NT2/D1 (cell line): ENCODE measurements at regions not wholly inside any gene's neighbourhood (a gene's known extent, or its start where the extent isn't known, plus 50 kb on each side); places are given as distances from the start of the nearest gene placed in this dataset.

Experiments used
- DNase-seq: peaks from one replicate; pipeline ENCODE4 v3.0.0-alpha.2; 2011; ENCODE audit warnings: low read depth, low spot score
- H3K27me3 ChIP-seq: 2 replicates; pipeline ENCODE4 v1.6.0; 2011; ENCODE audit warnings: mild to moderate bottlenecking; ENCODE audit not compliant: insufficient read length, insufficient read depth
- H3K36me3 ChIP-seq: 2 replicates; pipeline ENCODE4 v1.6.1; 2011; ENCODE audit warnings: mild to moderate bottlenecking, low read length, mixed read lengths; ENCODE audit not compliant: insufficient read depth, insufficient read length
- H3K4me1 ChIP-seq: 2 replicates; pipeline ENCODE4 v1.5.1; 2011; ENCODE audit not compliant: insufficient read depth, insufficient read length
- H3K4me3 ChIP-seq: 2 replicates; pipeline ENCODE4 v1.5.1; 2011; ENCODE audit warnings: low read depth; ENCODE audit not compliant: insufficient read length
- H3K9ac ChIP-seq: 2 replicates; pipeline ENCODE4 v1.6.0; 2011; ENCODE audit warnings: low read depth; ENCODE audit not compliant: insufficient read length
- H3K9me3 ChIP-seq: 2 replicates; pipeline ENCODE4 v1.5.1; 2011; ENCODE audit warnings: mild to moderate bottlenecking, low read length; ENCODE audit not compliant: insufficient read depth
- SUZ12 ChIP-seq: IDR thresholded peaks from 2 replicates; pipeline ENCODE4 v1.6.1; 2011; ENCODE audit not compliant: insufficient read length, insufficient read depth; ENCODE audit errors: extremely low read depth
- YY1 ChIP-seq: IDR thresholded peaks from 2 replicates; pipeline ENCODE4 v1.6.1; 2011; ENCODE audit not compliant: insufficient read length, insufficient read depth
- ZNF274 ChIP-seq: IDR thresholded peaks from 2 replicates; pipeline ENCODE4 v1.6.1; 2011; ENCODE audit warnings: mild to moderate bottlenecking, low read depth, low read length

DNA sequence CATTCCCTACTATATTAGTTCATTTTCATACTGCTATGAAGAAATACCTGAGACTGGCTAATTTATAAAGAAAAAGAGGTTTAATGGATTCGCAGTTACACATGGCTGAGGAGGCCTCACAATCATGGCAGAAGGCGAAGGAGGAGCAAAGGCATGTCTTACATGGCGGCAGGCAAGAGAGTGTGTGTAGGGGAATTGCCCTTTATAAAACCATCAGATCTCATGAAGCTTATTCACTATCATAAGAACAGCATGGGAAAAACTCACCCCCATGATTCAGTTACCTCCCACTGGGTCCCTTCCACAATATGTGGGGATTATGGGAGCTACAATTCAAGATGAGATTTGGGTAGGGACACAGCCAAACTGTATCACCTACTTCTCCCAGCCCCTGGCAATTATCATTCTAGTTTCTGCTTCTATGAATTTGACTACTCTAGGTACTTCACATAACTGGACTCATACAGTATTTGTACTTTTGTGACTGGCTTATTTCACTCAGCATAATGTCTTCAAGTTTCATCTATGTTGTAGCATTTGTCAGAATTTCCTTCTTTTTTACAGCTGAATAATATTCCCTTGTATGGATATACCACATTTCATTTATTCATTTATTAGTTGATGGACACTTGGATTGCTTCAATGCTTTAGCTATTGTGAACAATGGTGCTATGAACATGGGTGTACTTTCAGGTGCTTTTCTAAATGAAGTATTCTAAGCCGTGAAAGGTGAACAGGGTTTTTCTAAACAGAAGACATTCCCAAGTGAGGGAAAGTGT is 219.5 kb upstream of the NUDT4 start:
- no peak for DNase-seq
- Histone ChIP-seq H3K9me3 (peaks cover 3% of the 10 kb centered on the region; the same call in 1 of the 2 replicates), H3K9ac (no peak overlapping the region), H3K27me3 (no peaks in the 10 kb centered on the region), H3K36me3 (no peaks in the 10 kb centered on the region), H3K4me3 (no peak overlapping the region), H3K4me1 (no peaks in the 10 kb centered on the region)
- TF ChIP-seq ZNF274 = no peak

DNA sequence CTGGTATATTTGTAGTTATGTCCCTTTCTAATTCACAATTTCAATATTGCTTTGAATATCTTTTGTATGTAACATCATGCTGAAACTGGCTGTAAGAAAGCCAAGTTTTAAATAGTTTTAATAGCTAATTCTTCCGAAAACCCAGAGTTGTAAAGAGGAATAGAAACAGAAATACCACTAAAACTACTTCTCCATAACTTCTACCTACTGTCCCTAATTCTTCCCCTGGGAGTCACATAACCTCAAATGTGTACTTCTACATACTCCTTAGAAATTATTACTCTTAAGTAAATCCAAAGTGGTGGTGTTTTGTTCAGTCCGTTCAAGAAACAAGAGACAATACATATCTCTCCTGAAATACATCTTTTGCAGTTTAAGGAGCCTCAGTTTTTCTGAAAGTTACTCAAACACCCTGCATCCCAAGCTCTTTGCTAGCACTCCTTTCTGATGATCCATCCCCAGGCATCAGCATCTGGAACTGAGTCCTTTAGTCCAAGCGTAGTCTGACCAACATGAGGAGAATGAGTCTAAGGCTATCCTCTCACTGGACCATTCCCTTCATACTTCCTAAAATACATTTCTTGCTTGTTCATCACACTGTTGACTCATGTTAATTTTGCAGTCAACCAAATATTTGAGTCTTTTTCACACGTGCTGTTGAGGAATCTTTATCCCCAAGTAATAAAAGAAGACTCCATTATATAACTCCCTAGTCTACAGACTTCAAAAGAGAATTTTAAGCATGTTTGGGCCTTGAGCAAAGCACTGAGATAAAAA is 214.3 kb upstream of the NUDT4 start:
- TF ChIP-seq YY1 (no peak), SUZ12 (no peak), ZNF274 (no peak)
- H3K4me1 ChIP-seq = no peaks in the 10 kb centered on the region
- H3K4me3 ChIP-seq = no peak overlapping the region

DNA sequence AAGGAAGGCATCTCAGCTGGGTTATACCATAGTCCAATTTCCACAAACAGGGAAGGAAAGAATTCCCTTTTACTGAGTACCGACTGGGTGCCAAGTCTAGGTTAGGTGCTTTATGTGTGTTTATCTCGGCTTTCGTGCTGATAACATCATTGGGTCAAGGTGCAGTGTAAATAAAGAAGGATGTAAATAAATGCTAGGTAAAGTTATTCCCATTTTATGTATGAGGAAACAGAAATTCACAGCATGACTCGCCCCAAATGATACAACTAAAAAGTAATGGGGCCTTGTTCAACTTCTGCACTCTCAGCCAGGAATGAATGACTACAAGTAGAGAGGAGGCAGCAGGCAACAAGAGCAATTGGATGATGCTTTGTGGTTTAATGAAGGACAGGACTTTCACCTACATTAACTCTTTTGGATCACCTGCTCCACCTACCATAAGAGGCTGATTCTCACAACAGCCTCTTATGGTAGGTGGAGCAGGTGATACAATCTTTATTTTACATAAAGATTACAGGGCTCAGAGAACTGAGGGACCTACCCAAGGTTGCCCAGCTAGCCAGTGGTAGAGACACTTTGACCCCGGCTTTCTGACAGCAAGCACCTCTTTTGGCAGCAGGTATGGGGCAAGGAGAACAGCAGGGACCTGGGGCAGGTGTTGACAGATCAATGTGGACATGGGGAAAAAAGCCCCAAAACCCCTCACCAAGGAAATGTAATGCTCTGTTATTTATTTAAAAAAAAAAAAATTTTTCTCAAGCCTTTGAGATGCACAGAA is 213.4 kb upstream of the NUDT4 start:
- Histone ChIP-seq H3K9ac (no peak overlapping the region), H3K4me3 (no peak overlapping the region), H3K4me1 (no peaks in the 10 kb centered on the region), H3K9me3 (no peaks in the 10 kb centered on the region), H3K36me3 (no peaks in the 10 kb centered on the region), H3K27me3 (no peaks in the 10 kb centered on the region)
- TF ChIP-seq SUZ12 = no peak
- TF ChIP-seq ZNF274 = no peak
- no peak for TF ChIP-seq YY1
- DNase-seq = no peak

More for the DNA sequence above, 214.3 kb upstream of the NUDT4 start:
- peaks cover 3% of the 10 kb centered on the region; the same call in 1 of the 2 replicates for H3K9me3 ChIP-seq
- DNase-seq = no peak
- H3K27me3 ChIP-seq = no peaks in the 10 kb centered on the region
- no peak overlapping the region for H3K9ac ChIP-seq
- H3K36me3 ChIP-seq = no peaks in the 10 kb centered on the region

DNA sequence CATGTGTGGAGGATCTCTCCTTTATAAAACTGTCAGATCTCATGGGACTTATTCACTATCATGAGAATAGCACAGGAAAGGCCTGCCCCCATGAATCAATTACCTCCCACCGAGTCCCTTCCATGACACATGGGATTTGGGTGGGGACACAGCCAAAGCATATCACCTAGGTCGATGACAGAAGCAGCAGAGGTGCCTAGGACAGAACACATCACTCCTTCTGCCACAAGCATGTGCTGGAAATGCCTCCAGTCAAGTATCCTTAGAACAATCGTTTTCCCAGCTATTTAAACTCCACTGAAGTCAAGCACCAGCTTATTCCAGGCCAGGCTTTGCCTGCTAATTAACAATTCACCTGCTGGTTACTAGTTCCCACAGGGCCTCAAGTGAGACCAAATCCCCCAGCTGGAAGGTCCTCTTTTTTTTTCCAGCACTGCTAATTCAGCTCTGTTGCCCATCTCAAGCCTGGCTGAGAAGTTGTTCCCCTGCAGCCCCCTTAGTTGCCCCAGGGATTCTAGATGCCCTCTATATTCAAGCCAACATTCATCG is 212.3 kb upstream of the NUDT4 start:
- H3K9ac ChIP-seq = no peak overlapping the region
- TF ChIP-seq ZNF274 (no peak), YY1 (no peak), SUZ12 (no peak)
- no peaks in the 10 kb centered on the region for H3K4me1 ChIP-seq
- peak; percentile 23 for DNase-seq
- no peak overlapping the region for H3K4me3 ChIP-seq
- H3K36me3 ChIP-seq = no peaks in the 10 kb centered on the region
- H3K9me3 ChIP-seq = no peaks in the 10 kb centered on the region
- H3K27me3 ChIP-seq = no peaks in the 10 kb centered on the region

DNA sequence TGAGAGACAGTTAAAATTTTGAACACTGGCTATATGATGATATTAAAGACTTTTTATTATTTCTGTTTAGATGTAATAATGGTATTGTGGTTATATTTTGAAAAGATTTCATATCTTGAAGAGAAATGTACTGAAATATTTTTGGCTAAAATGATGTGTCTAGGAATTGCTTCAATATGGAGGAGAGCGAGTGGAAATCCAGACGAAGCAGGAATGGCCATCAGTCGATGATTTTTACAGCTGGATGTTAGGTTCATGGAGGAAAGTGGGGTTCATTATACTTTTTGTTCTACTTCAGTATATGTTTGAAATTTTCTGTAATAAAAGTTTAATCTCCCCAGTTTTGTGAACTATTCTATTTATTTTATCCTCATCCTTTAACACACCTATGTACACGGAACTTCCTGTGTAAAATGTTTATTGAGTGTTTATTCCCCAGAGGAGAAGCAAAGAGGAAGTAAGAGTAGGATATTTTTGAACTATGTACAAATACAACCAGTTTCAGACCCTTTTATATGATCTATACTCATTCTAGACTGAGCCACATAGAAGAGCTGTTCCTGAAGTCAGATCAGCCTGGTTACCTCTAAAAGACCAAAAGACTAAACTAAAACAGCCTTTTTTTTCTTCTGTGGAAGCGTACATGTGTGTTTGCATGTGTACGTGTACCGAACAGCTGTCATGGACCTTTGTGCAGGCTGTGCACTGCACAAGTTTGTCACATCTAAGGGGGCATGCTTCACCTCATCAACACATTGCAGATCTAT is 211.0 kb upstream of the NUDT4 start:
- H3K9ac ChIP-seq = no peak overlapping the region
- H3K9me3 ChIP-seq = no peaks in the 10 kb centered on the region
- no peaks in the 10 kb centered on the region for H3K27me3 ChIP-seq
- DNase-seq = no peak
- H3K4me3 ChIP-seq = no peak overlapping the region
- TF ChIP-seq YY1 = no peak
- no peak for TF ChIP-seq ZNF274
- TF ChIP-seq SUZ12 = no peak
- H3K36me3 ChIP-seq = no peaks in the 10 kb centered on the region
- H3K4me1 ChIP-seq = no peaks in the 10 kb centered on the region

DNA sequence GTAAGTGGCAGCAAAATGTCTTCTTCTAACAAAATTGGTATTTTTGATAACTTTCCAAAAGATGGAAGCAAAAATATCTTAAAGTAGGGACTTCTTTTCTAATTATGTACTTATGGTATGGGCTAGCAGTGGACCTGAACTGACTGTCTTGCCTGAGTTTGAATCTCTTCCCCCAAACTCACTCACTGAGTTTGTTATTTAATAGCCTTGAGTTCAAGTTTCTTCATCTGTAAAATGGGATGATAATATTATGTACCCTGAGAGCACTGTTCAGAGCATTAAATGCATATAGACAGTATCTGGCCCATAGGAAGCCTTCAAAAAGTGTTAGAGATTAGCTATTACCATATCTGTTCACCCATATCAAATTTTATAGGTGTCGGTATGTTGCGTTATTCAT is 210.4 kb upstream of the NUDT4 start:
- no peak overlapping the region for H3K4me3 ChIP-seq
- DNase-seq = no peak
- no peaks in the 10 kb centered on the region for H3K9me3 ChIP-seq
- H3K36me3 ChIP-seq = no peaks in the 10 kb centered on the region
- H3K9ac ChIP-seq = no peak overlapping the region
- no peaks in the 10 kb centered on the region for H3K27me3 ChIP-seq
- H3K4me1 ChIP-seq = no peaks in the 10 kb centered on the region
- no peak for TF ChIP-seq SUZ12
- no peak for TF ChIP-seq YY1
- TF ChIP-seq ZNF274 = no peak
